ENCODE measurements at regions not wholly inside any gene's neighbourhood (a gene's known extent, or its start where the extent isn't known, plus 50 kb on each side); places are given as distances from the start of the nearest gene placed in this dataset.

- no peak for TF ChIP-seq EZH2 (IDR thresholded peaks at IDR 0.05; ENCODE audit: borderline replicate concordance, low read depth, low read length, poor library complexity, severe bottlenecking)
- no peaks in the 10 kb centered on the region for H3K27me3 ChIP-seq (replicated peaks; ENCODE audit: insufficient read depth, low read depth, low read length, poor library complexity)
- ChIA-PET CTCF (no interaction called here), POLR2A (ENCODE audit: low non-redundant PET) (no interaction called here)
- no peak overlapping the region for H3K27ac ChIP-seq (ENCODE audit: low read depth, low read length, poor library complexity, severe bottlenecking)
- intact Hi-C loops (cut with micrococcal nuclease; ENCODE audit: unreplicated experiment) = no loop called here
- H3K4me1 ChIP-seq (ENCODE audit: insufficient read depth, low read length, poor library complexity, severe bottlenecking) = no peaks in the 10 kb centered on the region
- no peaks in the 10 kb centered on the region for H3K36me3 ChIP-seq (ENCODE audit: insufficient read depth, low read length, poor library complexity, severe bottlenecking)
- no TSS peak for BruUV-seq (replicated peaks)
- peaks cover 11% of the 10 kb centered on the region for H3K9me3 ChIP-seq (ENCODE audit: low read depth, low read length, poor library complexity, severe bottlenecking)
- no peak overlapping the region for H3K4me3 ChIP-seq (ENCODE audit: low read depth, low read length, poor library complexity, severe bottlenecking)
- DNase-seq (ENCODE audit: low spot score) = no peak
Measured at GRCh38 chr20:55253781-55254180, 751.5 kb downstream of the CBLN4 start.

DNA sequence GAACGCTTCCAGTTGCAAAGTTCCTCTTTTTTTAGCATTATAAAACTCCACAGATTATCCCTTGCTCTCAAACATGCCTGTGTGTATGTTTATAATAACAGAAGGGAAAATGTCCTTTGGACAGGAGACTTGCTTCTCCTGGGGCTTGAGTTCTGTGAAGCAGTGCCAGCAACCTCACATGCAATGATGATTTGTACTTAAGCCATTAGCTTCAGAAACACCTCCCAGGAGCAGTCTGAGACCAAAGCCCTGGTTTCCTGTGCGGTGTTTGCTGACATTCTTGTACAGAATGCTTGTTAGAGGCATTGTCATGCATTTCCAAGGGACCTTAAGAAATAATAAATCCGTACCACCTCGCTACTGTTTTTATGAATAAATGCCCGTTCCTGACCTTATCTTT, 752.8 kb downstream of the CBLN4 start:
- Histone ChIP-seq H3K9me3 (ENCODE audit: low read depth, low read length, poor library complexity, severe bottlenecking) (peaks cover 11% of the 10 kb centered on the region), H3K27me3 (replicated peaks; ENCODE audit: insufficient read depth, low read depth, low read length, poor library complexity) (no peaks in the 10 kb centered on the region), H3K27ac (ENCODE audit: low read depth, low read length, poor library complexity, severe bottlenecking) (no peak overlapping the region), H3K36me3 (ENCODE audit: insufficient read depth, low read length, poor library complexity, severe bottlenecking) (no peaks in the 10 kb centered on the region), H3K4me3 (ENCODE audit: low read depth, low read length, poor library complexity, severe bottlenecking) (no peak overlapping the region), H3K4me1 (ENCODE audit: insufficient read depth, low read length, poor library complexity, severe bottlenecking) (no peaks in the 10 kb centered on the region)
- POLR2A ChIA-PET (ENCODE audit: low non-redundant PET) = no interaction called here
- intact Hi-C loops (cut with micrococcal nuclease; ENCODE audit: unreplicated experiment) = no loop called here
- CTCF ChIA-PET = no interaction called here
- DNase-seq (ENCODE audit: low spot score) = no peak
- BruUV-seq (replicated peaks) = no TSS peak
- TF ChIP-seq CTCF (conservative IDR thresholded peaks at IDR 0.05; ENCODE audit: low read depth, low read length) (no peak), EZH2 (IDR thresholded peaks at IDR 0.05; ENCODE audit: borderline replicate concordance, low read depth, low read length, poor library complexity, severe bottlenecking) (no peak)

DNA sequence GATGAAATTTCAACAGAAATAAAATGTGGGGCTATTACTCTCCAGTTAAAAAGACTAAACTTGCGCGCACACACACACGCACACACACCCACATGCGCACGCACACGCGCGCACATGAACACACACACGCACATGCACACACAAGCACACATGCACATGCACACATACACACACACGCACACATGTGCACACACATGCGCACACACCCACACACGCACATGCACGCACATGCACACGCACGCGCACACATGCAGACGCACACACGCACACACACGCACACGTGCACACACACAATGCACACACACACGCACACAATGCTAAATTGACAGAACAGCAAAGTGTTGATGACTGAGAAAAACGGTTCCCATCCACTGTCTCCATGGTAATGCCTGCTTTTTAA, 754.1 kb downstream of the CBLN4 start:
- POLR2A ChIA-PET (ENCODE audit: low non-redundant PET) = no interaction called here
- Histone ChIP-seq H3K36me3 (ENCODE audit: insufficient read depth, low read length, poor library complexity, severe bottlenecking) (no peaks in the 10 kb centered on the region), H3K4me3 (ENCODE audit: low read depth, low read length, poor library complexity, severe bottlenecking) (no peak overlapping the region), H3K4me1 (ENCODE audit: insufficient read depth, low read length, poor library complexity, severe bottlenecking) (no peaks in the 10 kb centered on the region), H3K27ac (ENCODE audit: low read depth, low read length, poor library complexity, severe bottlenecking) (no peak overlapping the region), H3K27me3 (replicated peaks; ENCODE audit: insufficient read depth, low read depth, low read length, poor library complexity) (no peaks in the 10 kb centered on the region), H3K9me3 (ENCODE audit: low read depth, low read length, poor library complexity, severe bottlenecking) (peaks cover 9% of the 10 kb centered on the region)
- no peak for DNase-seq (ENCODE audit: low spot score)
- CTCF ChIA-PET = no interaction called here
- TF ChIP-seq CTCF (conservative IDR thresholded peaks at IDR 0.05; ENCODE audit: low read depth, low read length) (no peak), EZH2 (IDR thresholded peaks at IDR 0.05; ENCODE audit: borderline replicate concordance, low read depth, low read length, poor library complexity, severe bottlenecking) (no peak)
- intact Hi-C loops (cut with micrococcal nuclease; ENCODE audit: unreplicated experiment) = no loop called here
- BruUV-seq (replicated peaks) = no TSS peak

DNA sequence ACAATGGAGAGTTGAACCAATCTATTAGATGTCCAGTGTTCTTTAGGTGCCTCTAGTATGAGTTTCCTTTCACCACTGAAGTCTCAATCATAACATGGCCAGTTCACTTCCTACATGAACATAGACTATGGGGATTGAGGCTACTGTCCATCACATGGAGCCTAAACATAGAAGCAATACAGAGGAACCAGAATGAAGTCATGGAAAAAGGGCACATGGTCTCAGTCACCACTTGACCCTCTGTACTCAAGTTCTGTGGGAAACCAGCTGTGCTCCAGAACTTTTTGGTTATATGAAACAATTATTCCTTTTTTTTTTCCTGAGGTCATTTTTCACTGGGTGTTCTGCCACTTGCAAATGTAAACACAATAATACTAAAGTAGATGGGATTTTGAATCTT, 762.5 kb downstream of the CBLN4 start:
- no TSS peak for BruUV-seq (replicated peaks)

More for the DNA sequence above, 762.5 kb downstream of the CBLN4 start:
- no peak overlapping the region for H3K27ac ChIP-seq (ENCODE audit: low read depth, low read length, poor library complexity, severe bottlenecking)
- H3K36me3 ChIP-seq (ENCODE audit: insufficient read depth, low read length, poor library complexity, severe bottlenecking) = no peaks in the 10 kb centered on the region
- H3K4me3 ChIP-seq (ENCODE audit: low read depth, low read length, poor library complexity, severe bottlenecking) = no peak overlapping the region
- peaks cover 25% of the 10 kb centered on the region for H3K9me3 ChIP-seq (ENCODE audit: low read depth, low read length, poor library complexity, severe bottlenecking)
- DNase-seq (ENCODE audit: low spot score) = no peak
- TF ChIP-seq EZH2 (IDR thresholded peaks at IDR 0.05; ENCODE audit: borderline replicate concordance, low read depth, low read length, poor library complexity, severe bottlenecking) (no peak), CTCF (conservative IDR thresholded peaks at IDR 0.05; ENCODE audit: low read depth, low read length) (no peak)
- H3K27me3 ChIP-seq (replicated peaks; ENCODE audit: insufficient read depth, low read depth, low read length, poor library complexity) = no peaks in the 10 kb centered on the region
- intact Hi-C loops (cut with micrococcal nuclease; ENCODE audit: unreplicated experiment) = no loop called here
- H3K4me1 ChIP-seq (ENCODE audit: insufficient read depth, low read length, poor library complexity, severe bottlenecking) = no peaks in the 10 kb centered on the region
- CTCF ChIA-PET = no interaction called here
- POLR2A ChIA-PET (ENCODE audit: low non-redundant PET) = no interaction called here
